OCI-LY1 (cell line): ENCODE measurements at regions not wholly inside any gene's neighbourhood (a gene's known extent, or its start where the extent isn't known, plus 50 kb on each side); places are given as distances from the start of the nearest gene placed in this dataset.

Experiments
- H2AFZ ChIP-seq: fragments of 200-600 bp; sonication (generic), shearing (Covaris generic); 2 replicates; pipeline ENCODE4 v1.6.0; 2014; ENCODE audit warnings: antibody characterized with exemption, mild to moderate bottlenecking, low read length
- H3F3A ChIP-seq: fragments of 200-600 bp; sonication (generic), shearing (Covaris generic); 2 replicates; pipeline ENCODE4 v1.6.0; 2014; ENCODE audit warnings: mild to moderate bottlenecking, antibody characterized with exemption, low read length, moderate library complexity; ENCODE audit not compliant: insufficient read depth
- H3K27ac ChIP-seq: fragments of 200-600 bp; sonication (generic); 2 replicates; pipeline ENCODE4 v1.5.1; 2014; ENCODE audit warnings: low read length, mixed run types, mild to moderate bottlenecking, low read depth; ENCODE audit not compliant: poor library complexity, severe bottlenecking
- H3K27me3 ChIP-seq: fragments of 200-600 bp; sonication (generic); 2 replicates; pipeline ENCODE4 v1.6.0; 2014; ENCODE audit warnings: antibody characterized with exemption, mild to moderate bottlenecking, low read length, moderate library complexity; ENCODE audit not compliant: insufficient read depth
- H3K36me3 ChIP-seq: fragments of 200-600 bp; sonication (generic); 2 replicates; pipeline ENCODE4 v1.6.1; 2014; ENCODE audit warnings: mild to moderate bottlenecking, antibody characterized with exemption, low read length, moderate library complexity, mixed read lengths; ENCODE audit not compliant: insufficient read depth
- H3K4me1 ChIP-seq: fragments of 200-600 bp; sonication (generic); 2 replicates; pipeline ENCODE4 v1.5.1; 2014; ENCODE audit warnings: mild to moderate bottlenecking, low read length, moderate library complexity; ENCODE audit not compliant: insufficient read depth, severe bottlenecking
- H3K4me2 ChIP-seq: fragments of 200-600 bp; sonication (generic), shearing (Covaris generic); 2 replicates; pipeline ENCODE4 v1.6.1; 2014; ENCODE audit warnings: low read length
- H3K4me3 ChIP-seq: fragments of 200-600 bp; sonication (generic); 2 replicates; pipeline ENCODE4 v1.5.1; 2014; ENCODE audit warnings: low read length, low read depth, mild to moderate bottlenecking, mixed read lengths; ENCODE audit not compliant: poor library complexity, severe bottlenecking
- H3K79me2 ChIP-seq: fragments of 200-600 bp; shearing (Covaris generic); 2 replicates; pipeline ENCODE4 v1.6.1; 2016; ENCODE audit warnings: mixed run types, low read length, mixed read lengths; ENCODE audit not compliant: insufficient read depth
- H3K9ac ChIP-seq: fragments of 200-600 bp; sonication (generic), shearing (Covaris generic); 2 replicates; pipeline ENCODE4 v1.6.1; 2014; ENCODE audit warnings: mild to moderate bottlenecking, low read length, mixed read lengths
- H3K9me2 ChIP-seq: fragments of 200-600 bp; sonication (generic), shearing (Covaris generic); 2 replicates; pipeline ENCODE4 v1.6.1; 2014; ENCODE audit warnings: low read depth, mild to moderate bottlenecking, low read length, mixed read lengths
- H3K9me3 ChIP-seq: fragments of 200-600 bp; shearing (Covaris generic); 2 replicates; pipeline ENCODE4 v1.6.1; 2014; ENCODE audit warnings: low read length, mixed read lengths
- H4K20me1 ChIP-seq: fragments of 200-600 bp; sonication (generic), shearing (Covaris generic); 2 replicates; pipeline ENCODE4 v1.6.0; 2016; ENCODE audit warnings: mild to moderate bottlenecking, low read length; ENCODE audit not compliant: insufficient read depth
- CTCF ChIP-seq: fragments of 200-600 bp; sonication (generic), shearing (Covaris generic); IDR thresholded peaks from 2 replicates; pipeline ENCODE4 v1.5.1; 2017; ENCODE audit warnings: mild to moderate bottlenecking, antibody characterized with exemption, low read length, moderate library complexity, mixed read lengths
- EZH2 ChIP-seq: fragments of 200-600 bp; sonication (generic), shearing (Covaris generic); IDR thresholded peaks from 2 replicates; pipeline ENCODE4 v1.8.0; 2017; ENCODE audit warnings: borderline replicate concordance, mixed run types, mild to moderate bottlenecking, antibody characterized with exemption, low read length, moderate library complexity, mixed read lengths

GRCh38 chr3:126267976-126268615, 87.7 kb upstream of the ALDH1L1 start:
- no peak overlapping the region for H3K4me2 ChIP-seq
- H3K79me2 ChIP-seq, result no peaks in the 10 kb centered on the region
- H3K9me2 ChIP-seq, result no peaks in the 10 kb centered on the region
- no peak for TF ChIP-seq EZH2
- no peak for TF ChIP-seq CTCF
- H3K27me3 ChIP-seq, result 0 out of 2 replicates have a peak, but pooled peaks cover 2% of the 10 kb centered on the region
- no peak overlapping the region for H3K4me3 ChIP-seq
- H3F3A ChIP-seq, result no peaks in the 10 kb centered on the region
- H3K27ac ChIP-seq, result no peak overlapping the region
- no peak overlapping the region for H2AFZ ChIP-seq
- no peaks in the 10 kb centered on the region for H3K9me3 ChIP-seq
- no peaks in the 10 kb centered on the region for H3K36me3 ChIP-seq
- no peaks in the 10 kb centered on the region for H3K4me1 ChIP-seq
- H4K20me1 ChIP-seq, result no peaks in the 10 kb centered on the region
- no peak overlapping the region for H3K9ac ChIP-seq

- Histone ChIP-seq H3K4me2 (no peak overlapping the region), H3K4me3 (no peak overlapping the region), H3K36me3 (no peaks in the 10 kb centered on the region), H3K9me2 (no peaks in the 10 kb centered on the region), H4K20me1 (no peaks in the 10 kb centered on the region), H3K79me2 (no peaks in the 10 kb centered on the region), H2AFZ (no peak overlapping the region), H3K27ac (no peak overlapping the region), H3K27me3 (0 out of 2 replicates have a peak, but pooled peaks cover 4% of the 10 kb centered on the region), H3K4me1 (no peaks in the 10 kb centered on the region), H3F3A (no peaks in the 10 kb centered on the region), H3K9ac (no peak overlapping the region), H3K9me3 (no peaks in the 10 kb centered on the region)
- TF ChIP-seq CTCF (no peak), EZH2 (no peak)
Measured at GRCh38 chr3:126267169-126267975, 87.0 kb upstream of the ALDH1L1 start.

- Histone ChIP-seq H3K27me3 (0 out of 2 replicates have a peak, but pooled peaks cover 4% of the 10 kb centered on the region), H3K4me3 (no peak overlapping the region), H3K9ac (no peak overlapping the region), H3K4me1 (no peaks in the 10 kb centered on the region), H3F3A (no peaks in the 10 kb centered on the region), H4K20me1 (no peaks in the 10 kb centered on the region), H3K9me2 (no peaks in the 10 kb centered on the region), H3K36me3 (no peaks in the 10 kb centered on the region), H3K79me2 (no peaks in the 10 kb centered on the region), H3K9me3 (no peaks in the 10 kb centered on the region), H3K4me2 (no peak overlapping the region), H2AFZ (no peak overlapping the region), H3K27ac (no peak overlapping the region)
- TF ChIP-seq CTCF (no peak), EZH2 (no peak)
Measured at GRCh38 chr3:126266850-126267168, 86.4 kb upstream of the ALDH1L1 start.
